ENCODE measurements at regions not wholly inside any gene's neighbourhood (a gene's known extent, or its start where the extent isn't known, plus 50 kb on each side); places are given as distances from the start of the nearest gene placed in this dataset.

DNA sequence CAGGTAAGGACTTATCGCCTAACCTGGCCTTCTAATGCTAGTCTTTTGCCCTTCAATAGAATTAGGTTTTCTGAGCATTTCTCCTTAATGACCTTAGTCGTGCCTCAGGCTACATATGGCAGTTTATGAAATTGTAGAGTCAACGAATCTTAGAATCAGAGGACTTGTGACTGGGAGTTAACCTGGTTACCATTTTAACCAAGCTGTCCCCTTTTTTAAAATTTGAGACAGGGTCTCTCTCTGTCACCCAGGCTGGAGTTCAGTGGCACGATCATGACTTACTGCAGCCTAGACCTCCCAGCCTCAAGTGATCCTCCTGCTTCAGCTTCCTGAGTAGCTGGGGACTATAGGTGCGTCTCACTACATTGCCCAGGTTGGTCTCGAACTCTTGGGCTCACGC lies 53.5 kb upstream of the DMRTB1 start:
- TF ChIP-seq FOXA1 (IDR thresholded peaks at IDR 0.05): no peak
- no peak for TF ChIP-seq BHLHE40 (IDR thresholded peaks at IDR 0.05; ENCODE audit: borderline replicate concordance)
- TF ChIP-seq FOXK2 (IDR thresholded peaks at IDR 0.05): no peak
